Panc1 (cell line): ENCODE measurements at regions not wholly inside any gene's neighbourhood (a gene's known extent, or its start where the extent isn't known, plus 50 kb on each side); places are given as distances from the start of the nearest gene placed in this dataset.

ENCODE experiments used
- POLR2AphosphoS5 ChIP-seq: IDR thresholded peaks from 2 replicates; pipeline ENCODE4 v1.6.1; 2012; ENCODE audit warnings: mild to moderate bottlenecking, low read depth, low read length, moderate library complexity
- SIN3A ChIP-seq: IDR thresholded peaks from 2 replicates; pipeline ENCODE4 v1.6.1; 2012; ENCODE audit warnings: low read depth, mild to moderate bottlenecking, low read length, moderate library complexity, borderline replicate concordance; ENCODE audit not compliant: insufficient read depth
- TF ChIP-seq, protein P1 (sequence below): fragments of 450-650 bp; IDR thresholded peaks from 2 replicates; pipeline ENCODE4 v1.5.1; 2017; ENCODE audit warnings: mild to moderate bottlenecking
- TF ChIP-seq, protein P2 (sequence below), 2 experiments: IDR thresholded peaks; 2 replicates each; pipeline ENCODE4 v1.6.1; 2011 to 2012; ENCODE audit warnings: low read depth in 2 of 2, control low read depth in 1 of 2, low read length in 1 of 2, mild to moderate bottlenecking in 1 of 2, moderate library complexity in 1 of 2; ENCODE audit not compliant: insufficient read depth in 1 of 2

DNA sequence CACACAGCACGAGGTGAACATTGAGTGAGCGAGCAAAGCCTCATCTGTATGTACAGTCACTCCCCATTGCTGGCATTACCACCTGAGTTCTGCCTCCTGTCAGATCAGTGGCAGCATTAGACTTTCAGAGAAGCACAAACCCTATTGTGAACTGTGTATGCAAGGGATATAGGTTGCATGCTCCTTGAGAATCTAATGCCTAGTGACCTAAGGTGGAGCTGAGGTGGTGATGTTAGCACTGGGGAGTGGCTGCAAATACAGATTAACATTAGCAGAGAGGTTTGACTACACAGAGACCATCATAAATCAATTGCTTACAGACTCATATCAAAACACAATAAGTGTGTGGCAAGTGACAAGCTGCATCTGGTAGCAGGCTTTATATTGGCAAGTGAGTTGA, 262.5 kb upstream of the ANO5 start:
- TF ChIP-seq, protein P1, sequence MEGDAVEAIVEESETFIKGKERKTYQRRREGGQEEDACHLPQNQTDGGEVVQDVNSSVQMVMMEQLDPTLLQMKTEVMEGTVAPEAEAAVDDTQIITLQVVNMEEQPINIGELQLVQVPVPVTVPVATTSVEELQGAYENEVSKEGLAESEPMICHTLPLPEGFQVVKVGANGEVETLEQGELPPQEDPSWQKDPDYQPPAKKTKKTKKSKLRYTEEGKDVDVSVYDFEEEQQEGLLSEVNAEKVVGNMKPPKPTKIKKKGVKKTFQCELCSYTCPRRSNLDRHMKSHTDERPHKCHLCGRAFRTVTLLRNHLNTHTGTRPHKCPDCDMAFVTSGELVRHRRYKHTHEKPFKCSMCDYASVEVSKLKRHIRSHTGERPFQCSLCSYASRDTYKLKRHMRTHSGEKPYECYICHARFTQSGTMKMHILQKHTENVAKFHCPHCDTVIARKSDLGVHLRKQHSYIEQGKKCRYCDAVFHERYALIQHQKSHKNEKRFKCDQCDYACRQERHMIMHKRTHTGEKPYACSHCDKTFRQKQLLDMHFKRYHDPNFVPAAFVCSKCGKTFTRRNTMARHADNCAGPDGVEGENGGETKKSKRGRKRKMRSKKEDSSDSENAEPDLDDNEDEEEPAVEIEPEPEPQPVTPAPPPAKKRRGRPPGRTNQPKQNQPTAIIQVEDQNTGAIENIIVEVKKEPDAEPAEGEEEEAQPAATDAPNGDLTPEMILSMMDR: no peak
- TF ChIP-seq, protein P2, sequence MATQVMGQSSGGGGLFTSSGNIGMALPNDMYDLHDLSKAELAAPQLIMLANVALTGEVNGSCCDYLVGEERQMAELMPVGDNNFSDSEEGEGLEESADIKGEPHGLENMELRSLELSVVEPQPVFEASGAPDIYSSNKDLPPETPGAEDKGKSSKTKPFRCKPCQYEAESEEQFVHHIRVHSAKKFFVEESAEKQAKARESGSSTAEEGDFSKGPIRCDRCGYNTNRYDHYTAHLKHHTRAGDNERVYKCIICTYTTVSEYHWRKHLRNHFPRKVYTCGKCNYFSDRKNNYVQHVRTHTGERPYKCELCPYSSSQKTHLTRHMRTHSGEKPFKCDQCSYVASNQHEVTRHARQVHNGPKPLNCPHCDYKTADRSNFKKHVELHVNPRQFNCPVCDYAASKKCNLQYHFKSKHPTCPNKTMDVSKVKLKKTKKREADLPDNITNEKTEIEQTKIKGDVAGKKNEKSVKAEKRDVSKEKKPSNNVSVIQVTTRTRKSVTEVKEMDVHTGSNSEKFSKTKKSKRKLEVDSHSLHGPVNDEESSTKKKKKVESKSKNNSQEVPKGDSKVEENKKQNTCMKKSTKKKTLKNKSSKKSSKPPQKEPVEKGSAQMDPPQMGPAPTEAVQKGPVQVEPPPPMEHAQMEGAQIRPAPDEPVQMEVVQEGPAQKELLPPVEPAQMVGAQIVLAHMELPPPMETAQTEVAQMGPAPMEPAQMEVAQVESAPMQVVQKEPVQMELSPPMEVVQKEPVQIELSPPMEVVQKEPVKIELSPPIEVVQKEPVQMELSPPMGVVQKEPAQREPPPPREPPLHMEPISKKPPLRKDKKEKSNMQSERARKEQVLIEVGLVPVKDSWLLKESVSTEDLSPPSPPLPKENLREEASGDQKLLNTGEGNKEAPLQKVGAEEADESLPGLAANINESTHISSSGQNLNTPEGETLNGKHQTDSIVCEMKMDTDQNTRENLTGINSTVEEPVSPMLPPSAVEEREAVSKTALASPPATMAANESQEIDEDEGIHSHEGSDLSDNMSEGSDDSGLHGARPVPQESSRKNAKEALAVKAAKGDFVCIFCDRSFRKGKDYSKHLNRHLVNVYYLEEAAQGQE (IDR thresholded peaks at IDR 0.05; ENCODE audit: insufficient read depth in 1 of 2, low read depth in 2 of 2, low read length in 1 of 2): no peak
- no peak for TF ChIP-seq POLR2AphosphoS5
- no peak for TF ChIP-seq SIN3A
